CD4-positive, alpha-beta T cell (primary cell): ENCODE measurements at regions not wholly inside any gene's neighbourhood (a gene's known extent, or its start where the extent isn't known, plus 50 kb on each side); places are given as distances from the start of the nearest gene placed in this dataset.

Experiments
- ATAC-seq: fragments of 200-7000 bp; cut with Tn5 transposase; one replicate; pipeline ENCODE4 v1.10.0; 2022; ENCODE audit warnings: mild to moderate bottlenecking; ENCODE audit not compliant: poor library complexity
- CTCF ChIA-PET: fragments of 350-600 bp; sonication (Branson Sonifier 250); formaldehyde crosslinking; loops from one replicate; lab custom pipeline; 2021; ENCODE audit warnings: antibody characterized with exemption, inconsistent platforms; lab: Charles Lee
- POLR2A ChIA-PET: fragments of 350-600 bp; sonication (Branson Sonifier 250); formaldehyde crosslinking; loops from one replicate; lab custom pipeline; 2021; ENCODE audit warnings: antibody characterized with exemption, inconsistent platforms; lab: Charles Lee
- DNase-seq, 14 experiments: peaks; one replicate each; pipeline ENCODE4 v3.0.0-alpha.2; 2013 to 2020; ENCODE audit warnings: mixed read lengths in 2 of 14
- H3K27ac ChIP-seq, 2 donors: one replicate each; pipeline versions ENCODE4 v1.5.1 to v1.7.0; 2013; ENCODE audit warnings: low read length in 2 of 2, low read depth in 1 of 2, mild to moderate bottlenecking in 1 of 2
- H3K27me3 ChIP-seq, 2 experiments: 1 replicate in 1 of 2; 2 replicates in 1 of 2; pipeline versions ENCODE4 v1.6.1 to v1.7.0; 2013; ENCODE audit warnings: low read length in 2 of 2, control low read depth in 1 of 2, mild to moderate bottlenecking in 1 of 2, moderate library complexity in 1 of 2; ENCODE audit not compliant: insufficient read depth in 2 of 2, control insufficient read depth in 1 of 2
- H3K36me3 ChIP-seq: one replicate; pipeline ENCODE4 v1.6.1; 2013; ENCODE audit warnings: low read length, control low read depth; ENCODE audit not compliant: insufficient read depth
- H3K4me1 ChIP-seq: one replicate; pipeline ENCODE4 v1.6.1; 2013; ENCODE audit warnings: low read length, control low read depth; ENCODE audit not compliant: insufficient read depth
- H3K4me3 ChIP-seq: one replicate; pipeline ENCODE4 v1.5.1; 2013; ENCODE audit warnings: mild to moderate bottlenecking, low read length, moderate library complexity
- H3K9me3 ChIP-seq, 2 experiments: 1 replicate in 1 of 2; 2 replicates in 1 of 2; pipeline versions ENCODE4 v1.6.1 to v1.7.0; 2013; ENCODE audit warnings: low read length in 2 of 2, mild to moderate bottlenecking in 2 of 2, control low read depth in 1 of 2, moderate library complexity in 1 of 2; ENCODE audit not compliant: control insufficient read depth in 1 of 2, insufficient read depth in 1 of 2
- H3K27ac Mint-ChIP-seq: one replicate; pipeline ENCODE4 v1.8.0; 2020; ENCODE audit warnings: mixed read lengths
- H3K27me3 Mint-ChIP-seq: one replicate; pipeline ENCODE4 v1.8.0; 2021; ENCODE audit warnings: mixed read lengths
- H3K36me3 Mint-ChIP-seq: one replicate; pipeline ENCODE4 v1.8.0; 2021; ENCODE audit warnings: low read depth, mixed read lengths
- H3K4me1 Mint-ChIP-seq: one replicate; pipeline ENCODE4 v1.8.0; 2021; ENCODE audit warnings: low read depth, mixed read lengths
- H3K4me3 Mint-ChIP-seq: one replicate; pipeline ENCODE4 v1.8.0; 2020; ENCODE audit warnings: mild to moderate bottlenecking, mixed read lengths
- H3K9me3 Mint-ChIP-seq: one replicate; pipeline ENCODE4 v1.8.0; 2020; ENCODE audit warnings: mixed read lengths
- CTCF ChIP-seq: fragments of 200-600 bp; IDR thresholded peaks from one replicate; pipeline ENCODE4 v1.8.0; 2022; ENCODE audit warnings: antibody characterized with exemption, mild to moderate bottlenecking
- intact Hi-C, 2 experiments: fragments of 100-400 bp; cut with DNase I in 1 of 2; cut with micrococcal nuclease in 1 of 2; formaldehyde crosslinking; loops; one replicate each; pipeline versions ENCODE4 v1.15.1 to v1.9.0; 2023 to 2025; cut with DNase I, micrococcal nuclease

- POLR2A ChIA-PET: no interaction called here
- no peaks in the 10 kb centered on the region for H3K4me1 ChIP-seq
- CTCF ChIA-PET: no interaction called here
- ATAC-seq (no peak), DNase-seq (no peak)
- no peaks in the 10 kb centered on the region for H3K36me3 ChIP-seq
- Mint-ChIP-seq H3K36me3 (no peaks in the 10 kb centered on the region), H3K4me1 (no peaks in the 10 kb centered on the region), H3K4me3 (no peak overlapping the region), H3K9me3 (no peaks in the 10 kb centered on the region), H3K27ac (no peak overlapping the region), H3K27me3 (peaks cover 18% of the 10 kb centered on the region)
- no peak overlapping the region for H3K27ac ChIP-seq
- H3K9me3 ChIP-seq: no peaks in the 10 kb centered on the region
- H3K4me3 ChIP-seq: no peak overlapping the region
- peaks cover 0 to 3% of the 10 kb centered on the region in 2 experiments for H3K27me3 ChIP-seq
- no peak for TF ChIP-seq CTCF
- intact Hi-C loops: no loop called here
Observed at GRCh38 chr16:13838401-13839190, 81.4 kb upstream of the ERCC4 start.

DNA sequence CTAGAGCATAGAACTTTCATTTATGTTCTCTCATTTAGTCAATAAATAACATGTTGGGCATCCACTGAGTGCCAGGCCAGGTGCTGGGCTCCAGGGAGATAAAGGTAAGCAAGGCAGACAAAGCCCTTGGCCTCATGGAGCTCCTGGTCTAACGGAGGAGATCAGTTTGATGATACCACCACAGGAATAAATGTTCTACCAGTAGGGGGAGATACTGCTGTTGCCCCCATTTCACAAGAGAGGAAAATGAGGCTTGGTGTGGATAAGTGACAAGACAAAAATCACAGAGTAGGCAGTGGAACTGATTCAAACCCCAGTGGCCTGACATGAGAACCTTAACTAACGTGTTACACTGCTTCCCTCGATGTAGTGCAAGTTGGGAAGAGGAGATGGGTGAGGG is 80.4 kb upstream of the ERCC4 start:
- ChIA-PET CTCF (no interaction called here), POLR2A (interaction anchor here (0.7 kb wide), 1 partner anchor 15 kb away, joined by 3 read pairs; no protein-coding TSS in a partner anchor)
- Histone ChIP-seq H3K27ac (no peak overlapping the region), H3K36me3 (no peaks in the 10 kb centered on the region), H3K4me1 (no peaks in the 10 kb centered on the region), H3K27me3 (peaks cover 0 to 3% of the 10 kb centered on the region in 2 experiments), H3K4me3 (no peak overlapping the region), H3K9me3 (no peaks in the 10 kb centered on the region)
- ATAC-seq: no peak
- H3K4me3 Mint-ChIP-seq: no peak overlapping the region
- H3K4me1 Mint-ChIP-seq: no peaks in the 10 kb centered on the region
- intact Hi-C loops: no loop called here
- TF ChIP-seq CTCF: no peak
- no peak overlapping the region for H3K27ac Mint-ChIP-seq
- H3K27me3 Mint-ChIP-seq: peaks cover 12% of the 10 kb centered on the region
- DNase-seq: no peak
- no peaks in the 10 kb centered on the region for H3K36me3 Mint-ChIP-seq
- no peaks in the 10 kb centered on the region for H3K9me3 Mint-ChIP-seq

DNA sequence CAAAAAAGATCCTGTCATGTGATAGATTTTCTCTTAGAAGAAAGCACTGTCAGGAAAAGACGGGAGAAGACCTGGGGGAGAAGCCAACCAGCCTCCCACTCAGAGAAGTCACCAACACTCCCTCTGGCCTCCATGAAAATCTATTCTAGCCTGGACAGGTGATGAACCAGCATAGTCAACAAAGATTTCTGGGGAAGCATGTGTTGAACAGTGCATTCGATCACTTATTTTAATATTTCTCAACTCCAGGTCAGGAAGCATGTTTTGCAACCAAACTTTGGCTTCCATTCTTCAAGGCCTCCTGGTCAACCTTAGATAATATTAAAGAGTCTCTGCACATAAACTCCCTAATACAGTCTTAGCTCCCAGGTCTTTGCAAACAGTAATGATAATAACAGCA is 74.7 kb upstream of the ERCC4 start:
- ATAC-seq: no peak
- H3K27me3 Mint-ChIP-seq: peaks cover 33% of the 10 kb centered on the region
- no peak overlapping the region for H3K27ac Mint-ChIP-seq
- Histone ChIP-seq H3K9me3 (no peaks in the 10 kb centered on the region), H3K36me3 (no peaks in the 10 kb centered on the region), H3K4me1 (no peaks in the 10 kb centered on the region), H3K4me3 (no peak overlapping the region), H3K27me3 (peaks cover 3 to 8% of the 10 kb centered on the region in 2 experiments), H3K27ac (no peak overlapping the region)
- CTCF ChIA-PET: interaction anchor here (0.6 kb wide), 1 partner anchor 272 kb away, joined by 3 read pairs; no protein-coding TSS in a partner anchor
- no peak for TF ChIP-seq CTCF
- H3K4me3 Mint-ChIP-seq: no peak overlapping the region
- POLR2A ChIA-PET: no interaction called here
- DNase-seq: no peak
- H3K36me3 Mint-ChIP-seq: no peaks in the 10 kb centered on the region
- H3K9me3 Mint-ChIP-seq: peaks cover 2% of the 10 kb centered on the region
- intact Hi-C loops: loop anchor here in 1 of 2 experiments (10.0 kb wide), 1 partner anchor 60 kb away; no protein-coding TSS in a partner anchor
- no peaks in the 10 kb centered on the region for H3K4me1 Mint-ChIP-seq
